ENCODE measurements at regions not wholly inside any gene's neighbourhood (a gene's known extent, or its start where the extent isn't known, plus 50 kb on each side); places are given as distances from the start of the nearest gene placed in this dataset.

DNA sequence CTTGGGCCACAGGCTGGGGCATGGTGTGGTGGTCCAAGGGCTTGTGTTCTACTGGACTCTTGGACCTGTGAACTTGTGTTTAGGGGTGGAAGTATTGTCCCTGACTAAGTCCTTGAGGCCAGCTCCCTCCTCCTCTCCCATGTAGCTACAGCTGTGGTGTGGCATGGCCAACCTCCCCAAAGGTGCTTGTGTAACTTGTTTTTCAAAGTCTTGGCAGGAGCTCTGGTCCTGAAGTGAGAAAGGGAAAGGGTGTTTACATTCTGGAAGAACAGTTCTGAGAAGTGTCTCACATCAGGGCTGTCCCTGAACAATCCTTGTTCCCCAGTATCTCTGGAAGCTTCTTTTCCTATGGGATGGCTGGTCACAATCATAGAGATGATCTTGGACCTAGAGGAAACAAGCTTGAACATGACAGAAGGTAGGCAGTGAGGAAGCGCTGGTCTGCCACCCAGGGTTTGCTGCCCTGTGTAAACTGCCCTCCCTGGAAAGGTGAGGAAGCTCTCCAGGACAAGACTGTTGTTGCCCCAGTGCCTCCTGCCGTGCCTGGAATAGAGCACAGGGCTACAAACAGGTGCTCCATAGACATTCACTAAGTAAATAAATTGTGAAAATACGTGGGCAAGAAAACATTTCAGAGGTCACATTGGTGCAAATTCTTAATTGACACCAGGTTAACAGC lies 64.6 kb upstream of the KLF9 start:
- Histone ChIP-seq H3K36me3 (no peaks in the 10 kb centered on the region), H3K79me2 (ENCODE audit: low read depth) (no peaks in the 10 kb centered on the region), H3F3A (ENCODE audit: low read depth) (no peaks in the 10 kb centered on the region), H3K27ac (no peak overlapping the region), H3K9ac (no peak overlapping the region), H3K4me2 (no peak overlapping the region), H3K4me3 (no peak overlapping the region), H3K27me3 (no peaks in the 10 kb centered on the region), H4K20me1 (ENCODE audit: low read depth) (no peaks in the 10 kb centered on the region), H3K9me3 (ENCODE audit: low read depth) (no peaks in the 10 kb centered on the region), H3K4me1 (peaks cover 11% of the 10 kb centered on the region), H2AFZ (replicated peaks) (no peak overlapping the region)
- Mint-ChIP-seq H3K4me1 (peaks cover 21% of the 10 kb centered on the region), H3K4me3 (no peak overlapping the region), H3K36me3 (no peaks in the 10 kb centered on the region), H3K27me3 (ENCODE audit: insufficient read depth, low read depth) (peaks cover 11% of the 10 kb centered on the region), H3K9me3 (peaks cover 5% of the 10 kb centered on the region), H3K27ac (no peak overlapping the region)
- no peak for DNase-seq (ENCODE audit: low spot score)
- TF ChIP-seq EZH2 (IDR thresholded peaks at IDR 0.05) (no peak), CTCF (IDR thresholded peaks at IDR 0.05) (no peak), EZH2phosphoT487 (IDR thresholded peaks at IDR 0.05) (no peak)

DNA sequence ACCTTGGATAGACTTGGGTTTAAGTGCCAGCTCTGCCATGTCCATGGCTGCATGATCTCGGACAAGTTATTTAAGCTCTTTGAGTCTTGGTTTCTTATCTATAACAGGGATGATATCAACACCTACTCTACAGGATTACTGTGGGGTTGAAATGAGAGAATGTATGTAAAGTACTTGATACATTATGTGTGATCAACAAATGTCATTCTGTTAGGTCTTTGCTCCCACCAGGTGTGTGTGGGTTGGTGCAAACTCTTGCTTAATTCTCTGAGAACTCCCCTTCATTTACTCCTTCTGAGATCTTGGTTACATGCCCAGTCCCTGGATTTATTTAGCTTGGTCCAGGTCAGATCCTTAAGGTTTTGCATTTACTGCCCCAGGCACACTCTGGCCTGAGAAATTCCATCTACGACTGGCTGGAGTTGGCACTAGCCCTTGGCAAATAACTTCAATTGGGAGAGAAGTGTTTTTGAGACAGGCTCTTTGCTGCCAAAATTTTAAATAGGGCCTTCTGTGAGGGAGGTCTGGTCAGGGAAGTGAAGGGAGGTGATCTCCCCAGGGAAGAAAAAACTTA lies 63.5 kb upstream of the KLF9 start:
- Mint-ChIP-seq H3K27ac (no peak overlapping the region), H3K36me3 (no peaks in the 10 kb centered on the region), H3K4me3 (no peak overlapping the region), H3K27me3 (ENCODE audit: insufficient read depth, low read depth) (peaks cover 7% of the 10 kb centered on the region), H3K4me1 (peaks cover 21% of the 10 kb centered on the region), H3K9me3 (peaks cover 2% of the 10 kb centered on the region)
- DNase-seq (ENCODE audit: low spot score): no peak
- no peak overlapping the region for H2AFZ ChIP-seq (replicated peaks)
- H3K27ac ChIP-seq: no peak overlapping the region
- H3K9ac ChIP-seq: no peak overlapping the region
- H3K4me1 ChIP-seq: peaks cover 11% of the 10 kb centered on the region
- no peaks in the 10 kb centered on the region for H3K79me2 ChIP-seq (ENCODE audit: low read depth)
- H3K4me2 ChIP-seq: no peak overlapping the region
- H3K36me3 ChIP-seq: no peaks in the 10 kb centered on the region
- no peak overlapping the region for H3K4me3 ChIP-seq
- no peaks in the 10 kb centered on the region for H3K9me3 ChIP-seq (ENCODE audit: low read depth)
- no peak for TF ChIP-seq EZH2phosphoT487 (IDR thresholded peaks at IDR 0.05)
- no peak for TF ChIP-seq EZH2 (IDR thresholded peaks at IDR 0.05)
- TF ChIP-seq CTCF (IDR thresholded peaks at IDR 0.05): no peak
- H4K20me1 ChIP-seq (ENCODE audit: low read depth): no peaks in the 10 kb centered on the region
- no peaks in the 10 kb centered on the region for H3F3A ChIP-seq (ENCODE audit: low read depth)
- H3K27me3 ChIP-seq: no peaks in the 10 kb centered on the region

DNA sequence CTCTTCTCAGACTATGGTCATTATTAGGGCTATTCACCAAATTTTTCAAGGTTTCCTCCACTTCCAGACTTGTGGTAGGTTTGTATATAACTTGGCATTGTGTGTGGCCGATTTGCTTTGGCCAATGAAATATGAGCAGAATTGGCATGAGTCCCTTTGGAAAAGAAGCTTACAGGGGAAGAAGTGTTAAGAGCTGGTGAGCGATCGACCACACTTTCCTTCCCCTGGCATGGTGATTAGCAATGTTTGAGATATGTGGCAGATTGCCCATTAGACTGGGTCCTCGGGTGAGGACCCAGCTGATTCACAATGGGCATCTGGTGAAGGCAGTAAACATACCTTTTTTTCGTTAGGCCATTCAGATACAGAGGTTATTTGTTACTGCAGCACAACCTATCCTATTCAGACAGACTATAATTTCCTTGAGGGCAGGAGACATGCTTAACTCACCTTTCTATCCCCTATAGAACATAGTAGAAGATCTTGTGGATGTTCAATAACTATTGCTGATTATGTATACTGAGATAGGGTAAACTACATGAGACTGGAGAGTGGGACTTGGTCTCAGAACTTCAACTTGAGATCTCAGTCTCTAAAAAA lies 62.8 kb upstream of the KLF9 start:
- Histone ChIP-seq H4K20me1 (ENCODE audit: low read depth) (no peaks in the 10 kb centered on the region), H3K9ac (no peak overlapping the region), H3K4me1 (peaks cover 11% of the 10 kb centered on the region), H3K27me3 (no peaks in the 10 kb centered on the region), H3F3A (ENCODE audit: low read depth) (no peaks in the 10 kb centered on the region), H3K9me3 (ENCODE audit: low read depth) (no peaks in the 10 kb centered on the region), H3K27ac (no peak overlapping the region), H3K79me2 (ENCODE audit: low read depth) (no peaks in the 10 kb centered on the region), H3K36me3 (no peaks in the 10 kb centered on the region), H3K4me2 (no peak overlapping the region), H2AFZ (replicated peaks) (no peak overlapping the region), H3K4me3 (no peak overlapping the region)
- no peak for TF ChIP-seq EZH2 (IDR thresholded peaks at IDR 0.05)
- TF ChIP-seq EZH2phosphoT487 (IDR thresholded peaks at IDR 0.05): no peak
- TF ChIP-seq CTCF (IDR thresholded peaks at IDR 0.05): no peak
- Mint-ChIP-seq H3K4me3 (no peak overlapping the region), H3K4me1 (peaks cover 21% of the 10 kb centered on the region), H3K27ac (no peak overlapping the region), H3K27me3 (ENCODE audit: insufficient read depth, low read depth) (peaks cover 6% of the 10 kb centered on the region), H3K9me3 (no peaks in the 10 kb centered on the region), H3K36me3 (no peaks in the 10 kb centered on the region)
- DNase-seq (ENCODE audit: low spot score): no peak
